Trophoblast cell (in vitro differentiated cells and primary cell): ENCODE measurements at regions not wholly inside any gene's neighbourhood (a gene's known extent, or its start where the extent isn't known, plus 50 kb on each side); places are given as distances from the start of the nearest gene placed in this dataset.
A peak's percentile ranks its signal among the peaks of the same experiment; 100 is the strongest.

Source experiments
- DNase-seq, 2 donors: peaks; one replicate each; pipeline ENCODE4 v3.0.0-alpha.2; 2016
- H2AFZ ChIP-seq: 2 replicates; pipeline ENCODE4 v1.6.1; 2013; ENCODE audit warnings: low read length, moderate library complexity, mild to moderate bottlenecking; ENCODE audit not compliant: insufficient read depth, poor library complexity
- H2AK5ac ChIP-seq: 2 replicates; pipeline ENCODE4 v1.6.1; 2013; ENCODE audit warnings: mild to moderate bottlenecking, low read length
- H2BK120ac ChIP-seq: 2 replicates; pipeline ENCODE4 v1.6.1; 2013; ENCODE audit warnings: low read length, mild to moderate bottlenecking, moderate library complexity; ENCODE audit not compliant: insufficient read depth, poor library complexity
- H2BK12ac ChIP-seq: 2 replicates; pipeline ENCODE4 v1.6.1; 2013; ENCODE audit warnings: mild to moderate bottlenecking, low read length, moderate library complexity
- H2BK5ac ChIP-seq: 2 replicates; pipeline ENCODE4 v1.6.1; 2013; ENCODE audit warnings: low read length, low read depth, moderate library complexity, mild to moderate bottlenecking; ENCODE audit not compliant: poor library complexity
- H3K14ac ChIP-seq: 2 replicates; pipeline ENCODE4 v1.6.1; 2013; ENCODE audit warnings: mild to moderate bottlenecking, low read length
- H3K18ac ChIP-seq: 2 replicates; pipeline ENCODE4 v1.6.1; 2013; ENCODE audit warnings: mild to moderate bottlenecking, low read length
- H3K23ac ChIP-seq: 2 replicates; pipeline ENCODE4 v1.6.1; 2013; ENCODE audit warnings: low read length
- H3K27ac ChIP-seq: 2 replicates; pipeline ENCODE4 v1.5.1; 2013; ENCODE audit warnings: low read depth, mild to moderate bottlenecking, inconsistent platforms, low read length, moderate library complexity
- H3K27me3 ChIP-seq: 2 replicates; pipeline ENCODE4 v1.6.1; 2013; ENCODE audit warnings: inconsistent platforms, mild to moderate bottlenecking, low read length, moderate library complexity; ENCODE audit not compliant: insufficient read depth
- H3K36me3 ChIP-seq, 2 experiments: 1 replicate in 1 of 2; 2 replicates in 1 of 2; pipeline ENCODE4 v1.6.1; 2013; ENCODE audit warnings: low read length in 2 of 2, mild to moderate bottlenecking in 2 of 2, moderate library complexity in 1 of 2; ENCODE audit not compliant: insufficient read depth in 2 of 2, control insufficient read depth in 1 of 2
- H3K4ac ChIP-seq: 2 replicates; pipeline ENCODE4 v1.6.1; 2013; ENCODE audit warnings: low read depth, mild to moderate bottlenecking, low read length, moderate library complexity
- H3K4me1 ChIP-seq, 2 experiments: 1 replicate in 1 of 2; 2 replicates in 1 of 2; pipeline ENCODE4 v1.6.1; 2013; ENCODE audit warnings: low read length in 2 of 2, mild to moderate bottlenecking in 2 of 2, moderate library complexity in 1 of 2; ENCODE audit not compliant: insufficient read depth in 2 of 2, control insufficient read depth in 1 of 2
- H3K4me2 ChIP-seq: 2 replicates; pipeline ENCODE4 v1.6.1; 2013; ENCODE audit warnings: inconsistent platforms, mild to moderate bottlenecking, low read length, moderate library complexity
- H3K4me3 ChIP-seq: 2 replicates; pipeline ENCODE4 v1.5.1; 2013; ENCODE audit warnings: mild to moderate bottlenecking, low read depth, low read length, inconsistent platforms
- H3K79me1 ChIP-seq: one replicate; pipeline ENCODE4 v1.6.1; 2013; ENCODE audit warnings: low read length
- H3K79me2 ChIP-seq: 2 replicates; pipeline ENCODE4 v1.6.1; 2013; ENCODE audit warnings: low read length, mild to moderate bottlenecking; ENCODE audit not compliant: control insufficient read depth, insufficient read depth, poor library complexity
- H3K9ac ChIP-seq: 2 replicates; pipeline ENCODE4 v1.6.1; 2013; ENCODE audit warnings: mild to moderate bottlenecking, low read length
- H3K9me3 ChIP-seq: 2 replicates; pipeline ENCODE4 v1.6.1; 2013; ENCODE audit warnings: low read depth, mild to moderate bottlenecking, control low read depth, inconsistent platforms, low read length; ENCODE audit not compliant: insufficient read depth
- H4K12ac ChIP-seq: 2 replicates; pipeline ENCODE4 v1.6.1; 2013; ENCODE audit warnings: low read depth, mild to moderate bottlenecking, low read length, moderate library complexity
- H4K8ac ChIP-seq: 2 replicates; pipeline ENCODE4 v1.6.1; 2013; ENCODE audit warnings: low read depth, mild to moderate bottlenecking, low read length, moderate library complexity
- H4K91ac ChIP-seq: one replicate; pipeline ENCODE4 v1.6.1; 2013; ENCODE audit warnings: low read depth, mild to moderate bottlenecking, low read length, moderate library complexity
- WGBS: extraction: QIAGEN DNeasy Blood & Tissue Kit; methylation state at CpG from one replicate; pipeline ENCODE4 v1.1.7; 2013; ENCODE audit warnings: missing lambda C conversion rate; ENCODE audit not compliant: insufficient read length, insufficient coverage; ENCODE audit errors: extremely low coverage; 5-methylcytosine and 5-hydroxymethylcytosine counted together

- H3K4me3 ChIP-seq, result no peak overlapping the region
- H3K14ac ChIP-seq, result no peak overlapping the region
- DNase-seq, result no peak
- no peaks in the 10 kb centered on the region for H3K79me2 ChIP-seq
- no peak overlapping the region for H2BK120ac ChIP-seq
- H4K91ac ChIP-seq, result no peak overlapping the region
- peaks cover 2 to 4% of the 10 kb centered on the region in 2 experiments for H3K4me1 ChIP-seq
- H3K27me3 ChIP-seq, result peaks cover 41% of the 10 kb centered on the region
- H3K27ac ChIP-seq, result no peak overlapping the region
- H3K4me2 ChIP-seq, result no peak overlapping the region
- no peak overlapping the region for H3K18ac ChIP-seq
- H2BK5ac ChIP-seq, result no peak overlapping the region
- no peak overlapping the region for H4K12ac ChIP-seq
- H2AFZ ChIP-seq, result no peak overlapping the region
- peaks cover 4% of the 10 kb centered on the region for H3K9me3 ChIP-seq
- no CpG with 5 or more reads among the region's 7 CpGs for WGBS
- no peaks in the 10 kb centered on the region for H3K79me1 ChIP-seq
- H2AK5ac ChIP-seq, result no peak overlapping the region
- no peaks in the 10 kb centered on the region for H3K36me3 ChIP-seq
- H3K9ac ChIP-seq, result no peak overlapping the region
- H4K8ac ChIP-seq, result no peak overlapping the region
- H2BK12ac ChIP-seq, result no peak overlapping the region
- H3K4ac ChIP-seq, result no peak overlapping the region
- no peak overlapping the region for H3K23ac ChIP-seq
Observed at GRCh38 chr11:19347911-19348310, 107.2 kb upstream of the E2F8 start.

DNA sequence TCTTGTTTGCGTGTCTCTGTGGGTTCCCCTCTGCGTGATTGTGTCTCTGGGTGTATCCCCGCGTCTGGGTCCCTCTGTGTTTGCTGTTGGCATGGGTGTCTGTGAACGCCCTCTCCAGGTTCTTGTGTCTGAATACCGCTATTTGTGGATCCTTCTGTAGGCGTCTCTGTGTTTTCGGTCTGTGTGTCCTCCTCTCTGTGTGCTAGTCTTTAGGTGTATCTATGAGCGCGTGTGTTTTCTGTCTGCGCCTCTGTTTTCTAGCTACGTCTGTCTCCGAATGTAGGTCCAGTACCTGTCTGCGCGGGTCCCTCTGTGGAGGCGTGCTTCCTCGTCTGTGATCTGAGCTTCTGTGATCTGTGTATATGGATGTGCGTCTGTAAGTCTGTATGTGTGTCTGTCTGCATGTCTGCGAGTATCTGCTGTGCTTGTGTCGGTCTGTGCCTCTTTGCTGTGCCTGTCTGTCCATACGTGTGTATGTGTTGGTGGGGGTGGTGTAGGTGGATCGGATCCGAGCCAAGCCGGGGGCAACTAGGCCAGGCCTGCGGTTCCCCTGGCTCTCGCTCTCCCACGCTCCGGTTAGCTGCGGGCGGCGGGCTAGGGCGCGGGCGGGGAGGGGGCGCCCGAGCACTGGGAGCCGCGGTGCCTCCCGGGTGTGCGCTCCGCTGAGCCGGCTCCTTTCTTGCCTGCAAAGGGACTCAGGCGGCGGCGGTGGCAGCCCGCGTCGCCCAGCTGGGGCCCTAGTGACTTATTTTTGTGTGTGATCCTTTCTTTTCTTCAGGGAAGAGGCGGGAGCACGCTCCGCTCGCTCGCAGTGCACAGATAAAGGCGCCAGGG, 105.3 kb upstream of the E2F8 start:
- Histone ChIP-seq H4K8ac (no peak overlapping the region), H3K4me2 (peak overlapping the region; percentile 62), H3K36me3 (no peaks in the 10 kb centered on the region), H3K9me3 (peaks cover 4% of the 10 kb centered on the region), H4K91ac (no peak overlapping the region), H2BK12ac (no peak overlapping the region), H2BK120ac (no peak overlapping the region), H4K12ac (no peak overlapping the region), H2AK5ac (no peak overlapping the region), H3K79me1 (no peaks in the 10 kb centered on the region), H3K18ac (no peak overlapping the region), H3K23ac (peak overlapping the region; percentile 27), H2AFZ (no peak overlapping the region), H2BK5ac (no peak overlapping the region), H3K9ac (no peak overlapping the region), H3K14ac (no peak overlapping the region), H3K79me2 (no peaks in the 10 kb centered on the region), H3K4me1 (peaks cover 2 to 4% of the 10 kb centered on the region in 2 experiments), H3K27ac (no peak overlapping the region), H3K4me3 (no peak overlapping the region), H3K27me3 (peaks cover 41% of the 10 kb centered on the region), H3K4ac (no peak overlapping the region)
- WGBS, result no CpG with 5 or more reads among the region's 54 CpGs
- no peak for DNase-seq

- Histone ChIP-seq H3K27ac (no peak overlapping the region), H3K18ac (no peak overlapping the region), H3K79me1 (no peaks in the 10 kb centered on the region), H3K9ac (no peak overlapping the region), H4K8ac (no peak overlapping the region), H3K36me3 (no peaks in the 10 kb centered on the region), H2AFZ (no peak overlapping the region), H4K12ac (no peak overlapping the region), H2BK12ac (no peak overlapping the region), H3K79me2 (no peaks in the 10 kb centered on the region), H2BK120ac (no peak overlapping the region), H3K4me3 (no peak overlapping the region), H3K9me3 (peaks cover 4% of the 10 kb centered on the region), H3K27me3 (peaks cover 41% of the 10 kb centered on the region), H3K23ac (no peak overlapping the region), H3K4me2 (peak overlapping the region; percentile 31), H4K91ac (no peak overlapping the region), H3K4ac (no peak overlapping the region), H3K4me1 (peaks cover 2 to 4% of the 10 kb centered on the region in 2 experiments), H2AK5ac (no peak overlapping the region), H3K14ac (no peak overlapping the region), H2BK5ac (no peak overlapping the region)
- DNase-seq, result no peak
- no CpG with 5 or more reads among the region's 30 CpGs for WGBS
Observed at GRCh38 chr11:19345519-19345847, 104.7 kb upstream of the E2F8 start.

DNA sequence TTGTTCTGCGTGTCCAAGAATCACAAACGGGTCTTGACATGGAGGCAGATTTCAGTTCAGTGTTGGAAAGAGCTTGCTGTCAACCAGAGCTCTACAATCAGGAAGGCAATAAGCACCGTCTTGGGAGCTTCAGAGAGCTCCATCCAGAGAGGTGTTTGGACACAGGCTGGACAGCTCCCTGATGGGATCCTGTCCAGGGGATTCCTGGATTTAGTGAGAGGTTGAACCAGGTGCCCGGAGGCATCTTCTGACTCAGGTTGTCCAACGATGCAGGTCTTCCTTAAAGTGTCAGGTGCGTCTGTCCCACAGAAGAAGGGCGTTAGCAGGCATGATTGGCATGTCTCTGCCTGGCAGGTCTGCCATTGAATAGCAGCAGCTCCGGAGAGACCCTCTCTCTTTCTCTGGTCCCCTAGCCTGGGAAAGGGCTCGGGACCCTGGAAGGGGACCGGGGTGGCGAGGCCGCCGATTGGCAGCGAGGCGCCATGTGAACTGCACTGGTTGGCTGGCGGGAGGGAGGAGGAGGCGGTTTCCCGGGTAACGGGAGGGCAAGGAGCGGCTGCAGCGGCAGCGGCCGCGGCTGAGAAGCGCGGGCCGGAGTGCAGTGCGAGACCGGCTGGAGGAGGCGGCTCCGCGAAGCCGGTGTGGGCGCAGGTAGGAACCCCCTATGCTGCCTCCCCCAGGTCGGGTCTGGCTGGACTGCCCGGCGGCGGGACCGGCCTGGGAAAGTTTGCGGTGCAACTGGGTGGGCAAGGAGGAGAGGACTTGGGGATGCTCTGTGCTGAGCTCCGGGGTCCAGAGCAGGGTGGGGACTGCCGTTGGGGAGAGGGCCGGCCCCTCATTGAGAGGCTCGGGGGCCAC, 104.1 kb upstream of the E2F8 start:
- no peak overlapping the region for H2BK12ac ChIP-seq
- peak; percentile 42 to 59 for DNase-seq
- H3K4me1 ChIP-seq, result peaks cover 2 to 4% of the 10 kb centered on the region in 2 experiments
- no peak overlapping the region for H2BK5ac ChIP-seq
- H3K27ac ChIP-seq, result no peak overlapping the region
- no peak overlapping the region for H3K14ac ChIP-seq
- no peaks in the 10 kb centered on the region for H3K79me2 ChIP-seq
- H2AK5ac ChIP-seq, result no peak overlapping the region
- H2BK120ac ChIP-seq, result no peak overlapping the region
- H4K12ac ChIP-seq, result no peak overlapping the region
- H3K79me1 ChIP-seq, result no peaks in the 10 kb centered on the region
- no CpG with 5 or more reads among the region's 44 CpGs for WGBS
- no peak overlapping the region for H3K18ac ChIP-seq
- H3K36me3 ChIP-seq, result no peaks in the 10 kb centered on the region
- no peak overlapping the region for H3K4ac ChIP-seq
- no peak overlapping the region for H2AFZ ChIP-seq
- no peak overlapping the region for H4K91ac ChIP-seq
- H3K9me3 ChIP-seq, result peaks cover 4% of the 10 kb centered on the region
- H3K4me2 ChIP-seq, result peak overlapping the region; percentile 31
- H3K23ac ChIP-seq, result no peak overlapping the region
- H3K9ac ChIP-seq, result no peak overlapping the region
- peaks cover 41% of the 10 kb centered on the region for H3K27me3 ChIP-seq
- H4K8ac ChIP-seq, result no peak overlapping the region
- H3K4me3 ChIP-seq, result no peak overlapping the region
